GM19452 (cell line): ENCODE measurements at regions not wholly inside any gene's neighbourhood (a gene's known extent, or its start where the extent isn't known, plus 50 kb on each side); places are given as distances from the start of the nearest gene placed in this dataset.
"Not testable (repeated sequence)": the region's sequence is repeated elsewhere in the genome, so short reads cannot be mapped to it uniquely, and the experiment has no call there.

Source experiments
- ATAC-seq: cut with Tn5 transposase; IDR thresholded peaks from one replicate; pipeline ENCODE4 v1.9.1; 2021; ENCODE audit not compliant: unreplicated experiment

DNA sequence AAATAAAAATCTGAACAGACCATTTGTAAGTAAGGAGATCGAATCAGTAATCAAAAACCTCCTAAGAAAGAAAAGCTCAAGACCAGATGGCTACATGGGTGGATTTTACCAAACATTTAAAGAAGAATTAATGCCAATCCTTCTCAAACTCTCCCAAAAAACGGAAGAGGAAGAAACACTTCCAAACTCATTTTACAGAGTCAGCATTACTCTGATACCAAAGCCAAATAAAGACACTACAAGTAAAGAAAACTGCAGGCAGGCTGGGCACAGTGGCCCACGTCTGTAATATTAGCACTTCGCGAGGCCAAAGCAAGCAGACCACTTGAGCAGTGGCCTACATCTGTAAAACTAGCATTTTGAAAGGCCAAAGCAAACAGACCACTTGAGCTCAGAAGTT lies 159.8 kb downstream of the DPY19L2 start:
- no peak for ATAC-seq

DNA sequence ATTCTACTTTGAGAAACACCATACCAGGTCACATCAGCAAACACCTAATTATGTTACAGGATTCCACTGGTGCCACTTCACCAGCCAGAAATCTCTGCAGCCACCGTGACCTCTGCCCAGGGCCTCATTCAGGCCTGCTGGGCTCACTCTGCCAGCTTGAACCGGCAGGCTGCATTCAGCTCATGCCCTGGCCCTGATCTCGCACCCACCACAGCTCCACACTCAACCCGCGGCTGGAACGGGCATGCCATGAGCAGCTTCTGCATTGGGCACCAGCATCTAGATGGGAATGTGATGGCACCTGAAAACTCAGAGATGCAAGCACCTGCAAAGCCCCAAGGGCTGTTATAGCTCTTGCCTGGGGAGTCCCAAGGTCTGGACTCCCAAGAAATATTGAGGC lies 168.7 kb downstream of the DPY19L2 start:
- no peak for ATAC-seq

DNA sequence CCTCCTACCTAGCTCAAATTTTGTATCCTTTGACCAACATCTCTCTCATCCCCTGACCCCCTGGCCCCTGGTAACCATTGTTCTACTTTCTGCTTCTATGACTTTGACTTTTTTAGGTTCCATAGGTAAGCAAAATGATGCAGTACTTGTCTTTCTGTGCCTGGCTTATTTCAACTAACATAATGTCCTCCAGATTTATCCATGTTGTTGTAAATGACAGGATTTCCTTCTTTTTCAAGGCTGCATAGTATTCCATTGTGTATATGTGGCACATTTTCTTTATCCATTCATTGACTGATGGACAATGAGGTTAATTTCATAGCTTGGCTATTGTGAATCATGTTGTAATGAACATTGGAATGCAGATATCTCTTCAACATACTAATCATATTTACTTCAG lies 170.1 kb downstream of the DPY19L2 start:
- no peak for ATAC-seq

DNA sequence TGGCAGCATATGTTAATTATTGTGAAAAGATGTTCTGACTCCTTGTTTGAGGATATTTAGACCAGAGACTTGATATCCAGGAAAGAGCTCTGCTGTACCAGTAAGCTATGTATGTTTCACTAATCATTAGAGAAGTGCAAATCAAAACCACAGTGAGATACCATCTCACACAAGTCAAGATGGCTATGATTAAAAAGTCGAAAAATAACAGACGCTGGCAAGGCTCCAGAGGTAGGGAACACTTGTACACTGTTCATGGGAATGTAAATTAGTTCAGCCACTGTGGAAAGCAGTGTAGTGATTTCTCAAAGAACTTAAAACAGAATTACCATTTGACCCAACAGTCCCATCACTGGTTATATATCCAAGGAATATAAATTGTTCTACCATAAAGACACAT lies 171.6 kb downstream of the DPY19L2 start:
- no peak for ATAC-seq

DNA sequence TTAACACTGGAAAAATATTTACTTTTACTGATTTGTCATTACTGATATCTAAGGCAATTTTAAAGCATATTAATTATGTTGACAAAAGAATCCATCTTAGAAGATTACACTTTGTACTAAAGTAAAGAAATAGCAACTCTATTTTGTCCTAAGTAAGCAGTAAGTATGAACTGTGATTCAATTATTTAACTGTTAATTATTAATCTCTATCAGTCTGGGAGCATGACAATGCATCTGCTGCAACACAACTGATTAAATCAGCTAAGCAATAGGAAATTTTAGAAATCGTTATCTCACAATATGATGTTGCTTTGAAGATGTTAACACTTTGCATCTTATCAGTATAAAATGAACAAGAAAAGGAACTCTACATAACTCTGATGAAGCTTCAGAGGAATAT lies 172.3 kb downstream of the DPY19L2 start:
- no peak for ATAC-seq

DNA sequence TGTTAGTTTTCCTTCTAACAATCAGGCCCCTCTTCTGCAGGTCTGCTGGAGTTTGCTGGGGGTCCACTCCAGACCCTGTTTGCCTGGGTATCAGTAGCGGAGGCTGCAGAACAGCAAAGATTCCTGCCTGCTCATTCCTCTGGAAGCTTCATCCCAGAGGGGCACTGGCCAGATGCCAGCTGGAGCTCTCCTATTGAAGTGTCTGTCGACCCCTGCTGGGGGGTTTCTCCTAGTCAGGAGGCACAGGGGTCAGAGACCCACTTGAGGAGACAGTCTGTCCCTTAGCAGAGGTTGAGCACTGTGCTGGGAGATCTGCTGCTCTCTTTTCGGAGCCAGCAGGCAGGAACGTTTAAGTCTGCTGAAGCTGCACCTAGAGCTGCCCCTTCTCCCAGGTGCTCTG lies 174.9 kb downstream of the DPY19L2 start:
- ATAC-seq, result not testable (repeated sequence)

DNA sequence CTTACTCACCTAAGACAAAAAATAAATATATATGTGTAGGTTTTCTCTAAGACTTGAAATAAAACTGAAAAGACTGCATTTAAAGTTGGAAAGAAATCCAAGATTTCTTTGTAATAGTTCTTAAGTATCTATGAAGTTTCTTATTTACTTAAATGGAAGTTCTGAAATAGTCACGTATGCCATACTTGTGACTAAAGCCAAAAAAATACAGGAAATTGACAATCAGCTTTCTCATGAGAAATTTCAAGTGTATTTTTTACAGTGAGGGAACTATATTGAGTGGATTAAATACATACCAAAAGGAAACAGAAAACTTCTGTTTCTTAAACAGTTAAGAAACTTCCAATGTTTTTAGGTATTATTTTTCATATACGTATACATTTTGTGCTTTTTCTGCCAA lies 188.1 kb downstream of the DPY19L2 start:
- no peak for ATAC-seq

DNA sequence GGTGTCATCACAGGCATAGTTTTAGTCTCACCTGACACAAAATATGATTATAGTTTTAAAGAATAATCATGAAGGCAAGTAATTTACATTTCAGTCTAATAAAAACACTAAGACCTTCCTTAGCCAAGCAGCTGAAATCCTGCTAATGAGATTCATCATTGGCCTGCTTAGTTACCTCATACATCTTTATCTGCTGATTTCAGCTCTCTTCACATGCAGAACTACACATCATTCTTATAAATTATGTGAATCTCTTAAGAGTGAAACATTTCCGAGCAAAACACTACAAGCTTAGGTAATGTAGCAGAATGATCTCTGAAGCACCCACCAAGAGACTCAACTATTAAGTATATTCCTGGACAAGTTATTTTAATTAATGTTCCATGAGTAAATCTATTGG lies 198.1 kb downstream of the DPY19L2 start:
- no peak for ATAC-seq

DNA sequence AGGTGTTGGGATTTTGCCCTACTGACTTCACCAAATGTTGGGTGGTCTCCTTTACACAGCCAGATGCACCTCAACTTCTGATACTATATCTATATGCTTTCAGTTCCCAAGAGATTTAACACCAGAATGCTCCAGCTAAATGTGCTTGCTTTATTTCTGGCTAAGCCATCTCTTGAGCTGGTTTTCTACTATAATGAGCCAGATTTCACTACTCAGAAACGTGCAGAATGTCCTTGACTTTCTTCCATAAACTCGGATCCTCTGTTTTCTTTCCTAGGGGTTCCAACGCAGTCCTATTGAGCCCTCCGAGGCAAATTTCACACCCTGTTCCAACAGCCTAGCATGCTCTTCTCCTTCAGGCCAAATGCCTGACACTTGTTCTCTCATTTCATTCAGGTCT lies 200.3 kb downstream of the DPY19L2 start:
- no peak for ATAC-seq

DNA sequence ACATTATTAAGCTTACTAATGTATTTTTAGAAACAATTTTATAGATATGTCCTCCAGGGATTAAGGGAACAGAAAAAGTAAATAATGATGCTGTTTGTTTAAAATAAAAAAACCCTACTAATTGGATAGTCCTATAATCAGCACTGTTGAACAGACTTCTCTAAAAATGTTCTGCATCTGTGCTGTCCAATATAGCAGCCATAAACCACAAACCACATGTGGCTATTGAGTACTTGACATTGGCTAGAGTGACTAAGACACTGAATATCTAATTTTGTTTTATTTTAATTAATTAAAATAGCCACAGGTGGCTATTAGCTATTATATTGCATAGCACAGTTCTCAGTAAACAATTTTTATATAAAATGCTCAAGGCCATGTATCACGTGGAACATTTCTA lies 210.4 kb downstream of the DPY19L2 start:
- ATAC-seq, result no peak

DNA sequence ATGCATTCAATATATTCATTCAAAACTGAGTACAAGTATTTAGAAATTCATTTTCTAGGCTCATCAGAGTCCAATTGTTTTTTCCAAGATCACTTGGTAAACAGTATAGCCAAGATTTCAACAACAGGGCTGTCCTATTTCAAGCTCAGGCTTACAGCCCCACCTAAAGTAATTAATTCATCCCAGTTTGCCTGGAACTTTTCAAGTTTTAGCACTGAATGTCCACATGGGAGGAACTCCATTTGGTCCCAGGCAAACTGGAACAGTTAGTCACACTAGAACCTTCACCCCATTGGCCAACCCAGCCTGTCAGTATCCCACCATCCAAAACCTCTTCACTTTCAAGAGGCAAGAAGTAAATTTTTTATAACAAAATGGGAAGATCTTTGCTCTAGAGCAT lies 210.9 kb downstream of the DPY19L2 start:
- no peak for ATAC-seq

DNA sequence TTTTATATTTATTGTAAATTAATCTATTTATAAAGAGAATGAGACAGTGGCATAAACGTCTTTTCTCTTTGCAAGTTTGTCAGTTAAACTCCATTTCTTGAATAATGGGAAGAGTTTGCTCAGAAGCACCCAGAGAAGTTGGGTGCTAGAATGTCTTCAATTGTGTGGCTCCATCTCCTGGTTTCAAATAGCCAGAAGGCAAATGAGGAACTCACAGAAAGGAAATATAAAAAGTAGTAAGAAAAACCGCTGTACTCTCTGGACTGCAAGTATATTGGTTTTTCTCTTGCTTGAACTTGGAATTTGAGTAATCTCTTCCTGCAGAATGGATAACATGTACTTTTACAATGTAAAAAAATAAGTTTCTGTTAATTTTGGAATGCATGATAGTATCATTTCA lies 217.5 kb downstream of the DPY19L2 start:
- ATAC-seq, result no peak

DNA sequence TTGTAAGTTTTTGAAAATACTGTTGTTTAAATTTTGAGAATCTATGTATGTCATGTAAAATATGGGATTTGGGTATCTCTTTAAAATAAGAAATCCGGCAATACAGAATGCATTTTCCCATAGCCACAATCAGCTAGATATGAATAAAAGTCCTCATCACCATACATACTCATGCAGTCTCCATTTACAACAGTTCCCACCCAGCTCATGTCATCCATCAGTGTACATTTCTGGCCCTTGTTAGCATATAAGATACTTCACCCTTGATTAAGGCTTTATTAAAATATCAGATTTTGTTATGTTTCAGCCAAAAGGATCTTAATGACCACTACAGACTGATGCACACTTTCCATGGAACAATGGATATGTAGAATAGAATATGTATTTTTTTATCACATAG lies 218.0 kb downstream of the DPY19L2 start:
- ATAC-seq, result no peak

DNA sequence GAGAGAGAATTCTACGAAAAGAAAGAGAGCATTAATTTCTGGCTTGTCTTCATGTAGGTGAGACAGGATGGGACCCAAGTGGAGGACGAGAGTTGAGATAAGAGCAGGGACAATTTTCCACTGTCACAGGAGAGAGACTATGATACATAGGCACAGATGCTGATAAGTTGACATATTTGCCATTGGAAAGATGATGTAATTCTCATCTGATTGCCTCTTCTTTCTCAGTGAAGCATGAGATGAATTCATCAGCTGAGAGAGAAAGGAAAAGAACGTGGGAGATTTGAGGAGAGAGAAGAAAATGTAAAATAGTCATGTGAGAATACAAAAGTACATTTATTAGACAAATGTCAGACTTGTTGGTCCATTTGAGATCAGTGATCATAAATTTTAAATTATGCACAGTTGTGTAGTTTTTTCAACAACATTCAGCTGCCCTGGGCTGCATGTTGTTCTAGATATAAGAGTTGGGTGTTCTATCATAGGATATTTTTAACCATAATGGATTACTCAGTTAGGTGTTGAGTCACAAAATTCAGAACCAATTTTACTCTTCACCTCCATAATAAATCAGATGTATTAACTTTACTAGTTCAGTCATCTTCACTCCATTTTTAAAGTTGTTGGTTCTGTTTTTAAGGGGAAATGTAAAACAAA lies 222.9 kb downstream of the DPY19L2 start:
- no peak for ATAC-seq

DNA sequence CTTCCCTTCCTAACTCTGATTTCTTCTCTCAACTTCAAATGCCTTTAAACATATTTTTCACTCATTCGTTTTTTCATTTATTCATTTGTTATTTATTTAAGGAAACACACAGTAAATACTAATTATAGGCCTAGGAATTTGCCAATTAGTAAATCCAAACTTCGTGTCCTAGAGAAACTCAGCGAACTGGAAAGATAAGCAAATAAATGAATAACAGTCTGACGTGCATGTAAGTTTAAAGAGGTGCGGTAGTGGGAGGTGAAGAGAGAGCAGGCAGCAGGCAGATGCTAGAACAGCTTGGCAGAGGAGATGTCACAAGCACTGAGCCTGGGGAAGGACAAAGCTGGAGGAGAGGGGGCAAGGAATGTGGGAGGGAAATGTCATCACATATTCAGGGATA lies 228.2 kb downstream of the DPY19L2 start:
- no peak for ATAC-seq

DNA sequence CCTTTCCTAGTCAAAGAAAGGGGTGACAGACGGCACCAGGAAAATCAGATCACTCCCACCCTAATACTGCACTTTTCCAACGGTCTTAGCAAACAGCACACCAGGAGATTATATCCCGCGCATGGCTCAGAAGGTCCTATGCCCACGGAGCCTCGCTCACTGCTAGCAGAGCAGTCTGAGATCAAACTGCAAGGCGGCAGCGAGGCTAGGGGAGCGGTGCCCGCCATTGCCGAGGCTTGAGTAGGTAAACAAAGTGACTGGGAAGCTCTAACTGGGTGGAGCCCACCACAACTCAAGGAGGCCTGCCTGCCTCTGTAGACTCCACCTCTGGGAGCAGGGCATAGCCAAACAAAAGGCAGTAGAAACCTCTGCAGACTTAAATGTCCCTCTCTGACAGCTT lies 233.9 kb downstream of the DPY19L2 start:
- not testable (repeated sequence) for ATAC-seq

DNA sequence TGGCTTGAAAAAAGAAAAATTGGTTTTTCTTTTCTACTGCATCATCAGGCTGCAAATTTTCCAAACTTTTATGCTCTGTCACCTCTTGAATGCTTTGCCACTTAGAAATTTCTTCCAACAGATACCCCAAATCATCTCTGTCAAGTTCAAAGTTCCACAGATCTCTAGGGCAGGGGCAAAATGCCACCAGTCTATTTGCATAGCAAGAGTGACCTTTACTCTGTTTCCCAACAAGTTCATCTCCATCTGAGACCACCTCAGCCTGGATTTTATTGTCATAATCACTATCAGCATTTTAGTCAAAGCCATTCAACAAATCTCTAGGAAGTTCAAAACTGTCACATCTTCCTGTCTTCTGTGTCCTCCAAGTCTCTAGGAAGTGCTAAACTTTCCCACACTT lies 240.3 kb downstream of the DPY19L2 start:
- ATAC-seq, result not testable (repeated sequence)

DNA sequence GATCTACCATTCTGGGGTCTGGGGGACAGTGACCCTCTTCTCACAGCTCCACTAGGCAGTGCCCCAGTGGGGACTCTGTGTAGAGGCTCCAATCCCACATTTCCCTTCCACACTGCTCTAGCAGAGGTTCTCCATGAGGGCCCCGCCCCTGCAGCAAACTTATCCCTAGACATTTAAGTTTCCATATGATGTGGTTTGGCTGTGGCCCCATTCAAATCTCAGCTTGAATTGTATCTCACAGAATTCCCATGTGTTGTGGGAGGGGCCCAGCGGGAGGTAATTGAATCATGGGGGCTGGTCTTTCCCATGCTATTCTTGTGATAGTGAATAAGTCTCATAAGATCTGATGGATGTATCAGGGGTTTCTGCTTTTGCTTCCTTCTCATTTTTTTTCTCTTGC lies 241.3 kb downstream of the DPY19L2 start:
- ATAC-seq, result not testable (repeated sequence)

DNA sequence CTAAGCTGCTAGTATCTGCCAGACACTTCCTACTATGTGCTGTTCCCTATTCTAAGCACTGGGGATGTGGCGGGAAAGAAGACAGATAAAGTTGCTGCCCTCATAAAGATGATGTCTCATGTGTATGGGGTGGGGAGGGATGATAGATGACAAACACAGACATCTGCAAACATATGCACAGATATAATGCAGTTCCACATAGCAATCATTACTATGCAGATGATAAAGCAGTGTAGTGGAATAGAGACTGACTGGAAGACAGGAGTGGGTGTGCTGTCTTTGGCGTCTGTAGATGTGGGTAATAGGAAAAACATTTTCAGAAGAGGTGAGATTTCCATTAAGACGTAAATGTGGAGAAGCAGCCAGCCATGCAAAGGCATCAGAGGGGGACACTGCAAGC lies 243.6 kb downstream of the DPY19L2 start:
- ATAC-seq, result no peak

DNA sequence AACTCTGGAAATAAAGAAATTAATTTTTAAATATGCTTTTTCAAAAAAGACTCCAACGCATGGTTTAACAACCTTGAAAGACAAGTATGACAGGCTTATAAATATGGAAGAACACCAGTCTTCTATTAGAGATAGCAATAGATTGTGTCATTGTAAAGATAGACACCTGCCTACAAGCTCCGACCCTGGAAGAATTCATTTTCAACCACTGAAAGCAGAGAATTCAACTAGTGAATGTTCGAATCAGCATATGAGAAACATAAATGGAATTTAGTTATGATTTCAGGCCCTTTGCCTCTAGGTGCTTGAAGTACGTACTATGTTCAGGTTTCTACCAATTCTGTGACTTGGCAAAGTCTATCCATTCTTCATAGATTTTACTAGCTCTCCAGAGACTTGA lies 244.5 kb downstream of the DPY19L2 start:
- no peak for ATAC-seq

DNA sequence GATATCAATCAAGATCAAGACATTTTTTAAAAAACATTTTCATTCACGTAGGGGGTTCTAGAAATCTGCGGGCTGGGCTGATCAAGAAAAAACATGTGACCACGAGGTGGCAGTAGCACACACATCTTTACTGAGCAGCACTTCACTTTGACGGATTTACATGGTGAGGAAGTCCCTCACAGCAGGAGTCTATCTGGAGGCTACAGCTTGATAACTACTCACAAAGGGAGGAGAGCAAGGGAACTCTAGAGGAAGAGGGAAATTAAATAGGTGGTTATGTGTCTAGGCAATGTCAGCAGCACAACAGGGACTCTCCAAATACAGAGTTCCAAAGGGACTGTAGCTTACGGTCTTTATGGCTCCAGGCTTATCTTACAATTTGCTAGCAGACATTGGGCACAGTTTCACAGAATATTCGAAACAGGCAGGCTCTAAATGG lies 248.1 kb downstream of the DPY19L2 start:
- ATAC-seq, result peak; percentile 91

DNA sequence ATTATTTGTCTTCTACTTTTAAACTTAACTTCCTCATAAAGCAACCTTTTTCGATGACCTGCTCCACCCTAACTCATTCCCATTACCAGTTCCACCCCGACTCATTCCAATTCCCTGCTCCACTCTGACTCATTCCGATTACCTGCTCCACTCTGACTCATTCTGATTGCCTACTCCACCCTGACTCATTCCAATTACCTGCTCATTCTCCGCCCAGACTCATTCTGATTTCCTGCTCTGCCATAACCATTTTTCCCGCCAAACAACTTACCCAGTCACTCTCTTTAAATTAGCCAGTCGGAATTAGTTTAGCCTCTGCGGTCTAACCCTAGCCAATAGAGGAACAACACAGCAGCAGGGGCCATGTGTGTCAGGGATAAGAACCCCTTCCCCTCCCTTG lies 249.1 kb downstream of the DPY19L2 start:
- no peak for ATAC-seq

DNA sequence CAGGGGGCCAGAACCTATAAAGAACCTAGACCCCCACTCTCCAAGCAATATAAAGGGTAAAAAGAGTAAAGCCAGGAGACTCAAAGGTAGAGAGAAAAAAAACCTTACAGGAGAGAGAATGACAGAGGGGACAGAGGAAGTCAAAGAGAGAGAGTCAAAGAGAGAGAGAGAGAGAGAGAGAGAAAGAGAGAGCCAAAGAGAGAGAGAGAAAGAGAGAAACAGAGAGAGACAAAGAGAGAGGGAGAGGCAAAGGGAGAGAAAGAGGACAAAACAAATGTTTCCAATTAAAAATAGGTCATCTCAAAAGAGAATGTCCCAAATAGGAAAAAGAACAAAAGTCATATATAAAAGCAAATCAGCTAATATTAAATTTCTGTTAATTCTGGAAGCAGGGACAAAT lies 251.5 kb downstream of the DPY19L2 start:
- ATAC-seq, result no peak

DNA sequence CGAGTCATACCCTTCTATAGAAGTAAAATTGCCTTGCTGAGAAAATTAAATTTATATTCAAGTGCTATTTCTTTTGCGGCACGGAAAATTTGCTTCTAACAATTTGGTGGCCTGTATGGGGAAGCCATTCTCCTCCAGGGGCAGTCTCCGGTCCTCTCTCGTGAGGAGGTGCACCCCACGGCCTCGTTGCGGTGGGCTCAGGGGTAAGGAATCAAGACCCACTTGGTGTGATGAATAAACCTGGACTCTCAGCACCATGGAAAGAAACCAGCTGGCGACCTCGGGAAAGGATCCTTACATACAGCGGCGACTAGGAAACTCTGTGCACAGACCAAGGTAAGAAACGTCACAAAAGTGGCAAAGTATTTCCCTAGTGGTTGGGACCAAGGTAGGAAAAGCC lies 252.9 kb downstream of the DPY19L2 start:
- no peak for ATAC-seq
